Astrocyte of the spinal cord (primary cell): ENCODE measurements at regions not wholly inside any gene's neighbourhood (a gene's known extent, or its start where the extent isn't known, plus 50 kb on each side); places are given as distances from the start of the nearest gene placed in this dataset.

ENCODE experiments used
- DNase-seq: peaks from one replicate; pipeline ENCODE4 v3.0.0; 2011; ENCODE audit warnings: low read depth, low spot score
- H3K4me3 ChIP-seq: 2 replicates; pipeline ENCODE4 v1.5.1; 2011; ENCODE audit warnings: low read depth, mild to moderate bottlenecking, low read length, moderate library complexity
- in situ Hi-C: cut with HindIII; loops from 2 replicates; pipeline ENCODE4 v1.10.0; 2017; ENCODE audit warnings: low sequenced_read_pairs
- TF ChIP-seq, protein P1 (sequence below): IDR thresholded peaks from 2 replicates; pipeline ENCODE4 v1.5.1; 2012; ENCODE audit warnings: low read depth, mild to moderate bottlenecking, low read length, inconsistent platforms

GRCh38 chr4:128483816-128484215 is 196.2 kb upstream of the PGRMC2 start:
- DNase-seq = peak; percentile 66
- in situ Hi-C loops = no loop called here
- TF ChIP-seq, protein P1, sequence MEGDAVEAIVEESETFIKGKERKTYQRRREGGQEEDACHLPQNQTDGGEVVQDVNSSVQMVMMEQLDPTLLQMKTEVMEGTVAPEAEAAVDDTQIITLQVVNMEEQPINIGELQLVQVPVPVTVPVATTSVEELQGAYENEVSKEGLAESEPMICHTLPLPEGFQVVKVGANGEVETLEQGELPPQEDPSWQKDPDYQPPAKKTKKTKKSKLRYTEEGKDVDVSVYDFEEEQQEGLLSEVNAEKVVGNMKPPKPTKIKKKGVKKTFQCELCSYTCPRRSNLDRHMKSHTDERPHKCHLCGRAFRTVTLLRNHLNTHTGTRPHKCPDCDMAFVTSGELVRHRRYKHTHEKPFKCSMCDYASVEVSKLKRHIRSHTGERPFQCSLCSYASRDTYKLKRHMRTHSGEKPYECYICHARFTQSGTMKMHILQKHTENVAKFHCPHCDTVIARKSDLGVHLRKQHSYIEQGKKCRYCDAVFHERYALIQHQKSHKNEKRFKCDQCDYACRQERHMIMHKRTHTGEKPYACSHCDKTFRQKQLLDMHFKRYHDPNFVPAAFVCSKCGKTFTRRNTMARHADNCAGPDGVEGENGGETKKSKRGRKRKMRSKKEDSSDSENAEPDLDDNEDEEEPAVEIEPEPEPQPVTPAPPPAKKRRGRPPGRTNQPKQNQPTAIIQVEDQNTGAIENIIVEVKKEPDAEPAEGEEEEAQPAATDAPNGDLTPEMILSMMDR = no peak
- no peak overlapping the region for H3K4me3 ChIP-seq

GRCh38 chr4:128483041-128483440 is 195.4 kb upstream of the PGRMC2 start:
- no peak for DNase-seq
- TF ChIP-seq, protein P1 = no peak
- H3K4me3 ChIP-seq = no peak overlapping the region
- in situ Hi-C loops = no loop called here

DNA sequence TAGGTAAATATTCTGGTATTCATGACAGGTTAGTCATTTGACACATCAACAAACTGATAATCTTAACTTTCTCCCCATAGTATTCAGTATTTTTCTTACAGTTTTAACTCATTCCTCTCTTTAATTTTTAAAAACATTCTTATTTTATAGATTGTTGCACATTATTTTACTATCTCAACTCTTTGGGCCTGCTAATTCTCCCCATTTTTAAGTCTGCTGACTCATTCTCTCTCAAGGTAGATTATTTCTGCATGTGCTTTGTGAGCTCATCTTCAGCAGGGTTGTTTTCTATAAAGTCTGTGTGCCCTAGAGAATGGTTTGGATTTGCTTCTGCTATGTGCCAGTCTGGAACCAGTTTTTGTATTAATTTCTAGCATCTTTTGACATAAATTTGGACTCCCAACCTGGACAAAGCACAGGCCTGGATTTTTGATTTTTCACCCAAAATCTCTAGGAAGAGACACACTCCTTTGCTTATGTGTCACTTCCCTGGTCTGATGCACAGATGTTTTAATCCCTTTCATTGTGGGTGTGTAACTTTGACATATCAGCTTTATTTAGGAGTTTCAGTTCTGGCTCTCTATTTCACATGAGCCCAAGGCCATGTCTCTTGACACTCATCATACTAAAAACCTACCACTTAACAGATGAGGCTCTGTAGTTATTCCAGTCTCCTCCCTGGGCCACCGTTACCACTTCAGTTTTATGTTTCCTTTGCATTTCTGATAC is 194.3 kb upstream of the PGRMC2 start:
- TF ChIP-seq, protein P1 = no peak
- DNase-seq = no peak
- in situ Hi-C loops = no loop called here
- no peak overlapping the region for H3K4me3 ChIP-seq

DNA sequence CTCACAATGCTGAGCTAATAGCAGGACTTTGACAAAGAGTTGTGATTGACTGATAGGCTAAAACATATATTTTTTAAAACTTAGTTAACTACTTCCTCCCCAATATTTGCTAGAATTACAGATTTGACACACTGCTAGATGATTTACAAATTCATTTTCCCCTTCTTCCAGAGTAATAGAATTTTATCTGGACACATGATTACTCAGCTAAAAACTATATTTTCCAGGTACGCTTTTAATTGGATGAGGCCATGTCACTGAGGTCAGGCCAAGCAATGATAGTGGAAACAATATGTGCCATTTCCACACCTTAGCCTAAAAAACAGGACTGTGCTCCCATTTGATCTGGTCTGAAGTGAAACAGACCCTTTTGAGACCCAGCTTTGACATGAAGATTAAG is 193.3 kb upstream of the PGRMC2 start:
- TF ChIP-seq, protein P1 = no peak
- in situ Hi-C loops = no loop called here

GRCh38 chr4:128477540-128477939 is 189.9 kb upstream of the PGRMC2 start:
- no peak overlapping the region for H3K4me3 ChIP-seq
- no peak for DNase-seq
- in situ Hi-C loops = no loop called here
- TF ChIP-seq, protein P1 = no peak

More for the DNA sequence above, 193.3 kb upstream of the PGRMC2 start:
- no peak for DNase-seq
- no peak overlapping the region for H3K4me3 ChIP-seq

DNA sequence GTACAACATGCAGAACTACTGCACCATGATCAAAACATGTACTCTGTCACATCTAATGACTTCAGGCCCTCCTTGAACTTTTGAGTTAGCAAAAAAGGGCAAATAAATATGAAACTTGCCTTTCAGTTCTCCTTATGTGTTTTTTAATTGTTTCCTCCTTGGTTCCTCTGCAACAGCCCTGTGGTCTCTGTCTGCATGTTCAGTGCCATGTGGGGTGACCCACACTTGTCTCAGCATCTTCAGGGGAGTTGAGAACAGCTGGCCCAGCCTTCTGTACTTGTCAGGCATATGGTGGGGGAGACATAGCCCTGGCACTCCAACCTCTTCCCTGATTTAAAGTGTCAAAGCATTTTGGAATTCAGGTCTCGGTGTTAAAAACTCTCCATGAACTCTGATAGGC is 188.0 kb upstream of the PGRMC2 start:
- in situ Hi-C loops = no loop called here
- DNase-seq = no peak
- TF ChIP-seq, protein P1 = no peak
- H3K4me3 ChIP-seq = no peak overlapping the region

DNA sequence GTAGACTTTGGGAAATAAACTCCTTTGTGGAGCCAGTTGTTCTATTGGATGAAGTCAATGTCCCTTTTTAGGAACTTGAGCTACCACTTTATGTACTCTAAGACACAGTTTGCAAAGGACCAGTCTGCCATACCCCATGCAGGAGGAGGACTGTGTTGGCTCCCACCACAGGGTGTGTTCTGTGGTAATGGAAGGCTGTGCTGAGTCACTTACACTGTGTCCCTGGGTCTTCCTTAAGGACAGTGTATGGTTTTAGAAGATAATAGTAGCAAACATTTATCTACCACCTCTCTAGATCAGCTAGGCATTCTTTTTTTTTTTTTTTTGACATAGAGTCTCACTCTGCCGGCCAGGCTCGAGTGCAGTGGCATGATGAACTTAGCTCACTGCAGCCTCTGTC is 184.0 kb upstream of the PGRMC2 start:
- in situ Hi-C loops = no loop called here
- no peak for DNase-seq
- TF ChIP-seq, protein P1 = no peak
- H3K4me3 ChIP-seq = no peak overlapping the region
